ENCODE measurements at regions not wholly inside any gene's neighbourhood (a gene's known extent, or its start where the extent isn't known, plus 50 kb on each side); places are given as distances from the start of the nearest gene placed in this dataset.

DNA sequence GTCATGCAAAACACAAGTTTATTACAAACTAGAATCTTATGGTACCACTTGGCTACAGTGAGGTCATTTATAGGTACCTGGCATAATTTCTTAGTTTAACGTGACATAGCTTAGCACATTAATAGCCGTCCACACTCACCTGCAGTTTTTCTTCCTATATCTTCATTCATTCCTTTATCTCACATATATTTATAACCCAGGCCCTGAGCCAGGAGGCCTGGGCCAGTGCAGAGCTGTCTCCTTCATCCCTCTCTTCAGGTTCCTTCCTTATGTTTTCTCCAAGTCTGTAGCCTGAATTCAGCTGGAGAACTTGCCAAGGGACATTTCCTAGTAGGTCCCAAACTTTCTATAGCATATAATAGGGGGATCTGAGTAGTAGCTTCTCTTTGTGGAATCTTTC lies 367.9 kb upstream of the SGCD start:
- Histone ChIP-seq H3K4me3 (ENCODE audit: low read depth, low read length) (no peak overlapping the region), H3K27me3 (ENCODE audit: control insufficient read depth, insufficient read depth, low read length) (no peaks in the 10 kb centered on the region), H3K36me3 (ENCODE audit: control insufficient read depth, insufficient read depth, low read length) (no peaks in the 10 kb centered on the region)
- TF ChIP-seq, protein P1, sequence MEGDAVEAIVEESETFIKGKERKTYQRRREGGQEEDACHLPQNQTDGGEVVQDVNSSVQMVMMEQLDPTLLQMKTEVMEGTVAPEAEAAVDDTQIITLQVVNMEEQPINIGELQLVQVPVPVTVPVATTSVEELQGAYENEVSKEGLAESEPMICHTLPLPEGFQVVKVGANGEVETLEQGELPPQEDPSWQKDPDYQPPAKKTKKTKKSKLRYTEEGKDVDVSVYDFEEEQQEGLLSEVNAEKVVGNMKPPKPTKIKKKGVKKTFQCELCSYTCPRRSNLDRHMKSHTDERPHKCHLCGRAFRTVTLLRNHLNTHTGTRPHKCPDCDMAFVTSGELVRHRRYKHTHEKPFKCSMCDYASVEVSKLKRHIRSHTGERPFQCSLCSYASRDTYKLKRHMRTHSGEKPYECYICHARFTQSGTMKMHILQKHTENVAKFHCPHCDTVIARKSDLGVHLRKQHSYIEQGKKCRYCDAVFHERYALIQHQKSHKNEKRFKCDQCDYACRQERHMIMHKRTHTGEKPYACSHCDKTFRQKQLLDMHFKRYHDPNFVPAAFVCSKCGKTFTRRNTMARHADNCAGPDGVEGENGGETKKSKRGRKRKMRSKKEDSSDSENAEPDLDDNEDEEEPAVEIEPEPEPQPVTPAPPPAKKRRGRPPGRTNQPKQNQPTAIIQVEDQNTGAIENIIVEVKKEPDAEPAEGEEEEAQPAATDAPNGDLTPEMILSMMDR (IDR thresholded peaks at IDR 0.05; ENCODE audit: insufficient read depth, low read length, severe bottlenecking) = no peak
- DNase-seq (ENCODE audit: low read depth) = no peak
- FAIRE-seq = no peak

DNA sequence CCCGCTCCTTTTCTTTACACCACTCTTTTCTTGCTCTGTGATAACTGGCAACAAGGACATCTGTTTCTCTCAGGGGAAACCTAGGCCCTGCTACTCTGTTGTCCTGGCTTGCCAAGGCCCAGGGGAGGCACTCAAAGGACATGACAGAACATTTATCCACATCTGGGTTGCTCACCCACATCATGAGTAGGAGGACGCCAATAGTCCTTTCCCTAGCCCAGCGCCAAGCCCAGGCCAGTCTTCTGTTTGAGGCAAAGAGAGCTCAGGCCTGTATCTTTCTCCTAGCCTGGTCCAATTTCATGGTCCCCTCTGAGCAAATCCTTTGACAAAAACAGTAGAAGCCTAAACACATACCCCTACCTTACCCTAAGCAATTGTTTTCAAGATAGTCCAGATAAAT lies 366.8 kb upstream of the SGCD start:
- FAIRE-seq (no peak), DNase-seq (ENCODE audit: low read depth) (no peak)
- no peak overlapping the region for H3K4me3 ChIP-seq (ENCODE audit: low read depth, low read length)
- no peaks in the 10 kb centered on the region for H3K36me3 ChIP-seq (ENCODE audit: control insufficient read depth, insufficient read depth, low read length)
- TF ChIP-seq, protein P1 (IDR thresholded peaks at IDR 0.05; ENCODE audit: insufficient read depth, low read length, severe bottlenecking) = no peak
- no peaks in the 10 kb centered on the region for H3K27me3 ChIP-seq (ENCODE audit: control insufficient read depth, insufficient read depth, low read length)

DNA sequence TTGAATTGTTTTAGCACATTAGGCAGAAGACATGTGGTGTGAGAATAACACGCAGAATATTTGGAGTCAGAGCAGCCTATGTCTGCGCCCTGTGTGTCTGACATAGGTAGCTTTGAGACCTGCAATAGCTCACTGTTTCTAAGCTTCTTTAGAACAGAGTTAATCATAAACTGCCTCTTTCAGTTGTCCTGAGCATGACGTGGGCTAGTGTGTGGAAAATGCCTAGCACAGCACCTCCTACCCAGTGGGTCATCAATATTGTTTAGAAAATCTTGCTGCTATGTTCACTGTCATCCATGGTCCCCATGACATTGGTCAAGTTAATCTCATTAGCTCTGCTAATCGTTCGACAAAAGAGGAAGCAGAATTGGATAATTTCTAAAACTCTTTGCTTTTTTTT lies 357.4 kb upstream of the SGCD start:
- Histone ChIP-seq H3K27me3 (ENCODE audit: control insufficient read depth, insufficient read depth, low read length) (no peaks in the 10 kb centered on the region), H3K36me3 (ENCODE audit: control insufficient read depth, insufficient read depth, low read length) (no peaks in the 10 kb centered on the region), H3K4me3 (ENCODE audit: low read depth, low read length) (no peak overlapping the region)
- no peak for DNase-seq (ENCODE audit: low read depth)
- TF ChIP-seq, protein P1 (IDR thresholded peaks at IDR 0.05; ENCODE audit: insufficient read depth, low read length, severe bottlenecking) = no peak
- FAIRE-seq = no peak

DNA sequence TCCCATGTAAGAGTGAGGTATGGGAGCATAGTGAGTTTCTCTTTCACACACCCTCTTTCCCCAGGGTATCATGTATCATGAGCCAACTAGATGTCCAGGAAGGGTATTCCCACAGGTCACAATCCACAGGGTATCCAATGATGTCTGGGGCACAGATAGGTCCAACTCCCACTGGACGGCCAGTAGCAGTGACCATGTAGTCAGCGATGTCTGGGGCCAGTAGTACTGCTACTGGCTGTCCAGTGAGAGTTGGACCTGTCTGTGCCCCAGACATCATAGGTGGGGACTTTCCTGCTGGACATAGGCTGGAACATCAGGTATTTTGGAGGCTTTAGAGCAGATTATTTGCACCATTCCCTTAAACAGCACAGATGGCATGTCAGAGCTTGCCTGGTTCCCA lies 352.6 kb upstream of the SGCD start:
- Histone ChIP-seq H3K4me3 (ENCODE audit: low read depth, low read length) (no peak overlapping the region), H3K27me3 (ENCODE audit: control insufficient read depth, insufficient read depth, low read length) (no peaks in the 10 kb centered on the region), H3K36me3 (ENCODE audit: control insufficient read depth, insufficient read depth, low read length) (no peaks in the 10 kb centered on the region)
- DNase-seq (ENCODE audit: low read depth) (no peak), FAIRE-seq (no peak)
- TF ChIP-seq, protein P1 (IDR thresholded peaks at IDR 0.05; ENCODE audit: insufficient read depth, low read length, severe bottlenecking) = no peak

DNA sequence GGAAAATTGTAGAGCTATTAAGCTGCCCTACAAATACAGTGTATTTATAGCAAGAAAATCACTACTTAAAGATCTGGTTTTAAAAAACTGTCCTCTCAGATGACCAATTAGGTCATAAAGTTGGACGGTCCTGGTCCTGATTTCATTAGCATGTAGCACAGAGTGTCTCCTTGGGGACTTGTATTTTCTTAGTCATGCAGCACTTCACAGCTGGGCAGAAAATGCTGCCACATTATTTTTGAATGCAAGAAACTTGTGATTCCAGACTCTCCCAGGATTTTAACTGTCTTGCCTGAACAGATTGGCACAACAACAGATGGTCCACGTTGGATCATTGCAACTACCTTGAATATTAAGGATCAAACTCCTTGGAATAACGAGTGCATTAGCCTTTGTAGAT lies 348.1 kb upstream of the SGCD start:
- DNase-seq (ENCODE audit: low read depth) (no peak), FAIRE-seq (no peak)
- H3K36me3 ChIP-seq (ENCODE audit: control insufficient read depth, insufficient read depth, low read length) = no peaks in the 10 kb centered on the region
- TF ChIP-seq, protein P1 (IDR thresholded peaks at IDR 0.05; ENCODE audit: insufficient read depth, low read length, severe bottlenecking) = no peak
- H3K4me3 ChIP-seq (ENCODE audit: low read depth, low read length) = no peak overlapping the region
- no peaks in the 10 kb centered on the region for H3K27me3 ChIP-seq (ENCODE audit: control insufficient read depth, insufficient read depth, low read length)

DNA sequence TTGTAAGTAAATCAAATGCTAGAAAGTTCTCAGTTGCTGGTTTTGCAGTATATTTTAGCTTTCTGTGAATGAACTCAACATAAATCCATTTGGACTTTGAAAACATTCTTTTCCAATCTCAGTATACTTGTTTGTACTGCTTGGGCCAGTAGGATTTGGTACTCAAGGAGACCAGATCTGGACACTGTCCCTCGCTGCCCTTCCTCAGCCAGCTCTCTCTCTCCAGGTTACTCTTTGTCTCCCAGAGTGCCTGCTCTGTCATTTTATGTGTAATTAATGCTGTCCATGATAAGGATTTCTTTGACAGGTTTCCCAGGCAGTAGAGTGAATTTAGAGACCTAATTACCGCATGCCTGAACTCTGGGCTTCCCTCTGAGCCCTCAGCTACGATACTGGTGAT lies 344.6 kb upstream of the SGCD start:
- Histone ChIP-seq H3K27me3 (ENCODE audit: control insufficient read depth, insufficient read depth, low read length) (no peaks in the 10 kb centered on the region), H3K36me3 (ENCODE audit: control insufficient read depth, insufficient read depth, low read length) (no peaks in the 10 kb centered on the region), H3K4me3 (ENCODE audit: low read depth, low read length) (no peak overlapping the region)
- TF ChIP-seq, protein P1 (IDR thresholded peaks at IDR 0.05; ENCODE audit: insufficient read depth, low read length, severe bottlenecking) = no peak
- no peak for DNase-seq (ENCODE audit: low read depth)
- FAIRE-seq = no peak

Data from bronchial epithelial cell (primary cell).